ENCODE measurements at regions not wholly inside any gene's neighbourhood (a gene's known extent, or its start where the extent isn't known, plus 50 kb on each side); places are given as distances from the start of the nearest gene placed in this dataset.

DNA sequence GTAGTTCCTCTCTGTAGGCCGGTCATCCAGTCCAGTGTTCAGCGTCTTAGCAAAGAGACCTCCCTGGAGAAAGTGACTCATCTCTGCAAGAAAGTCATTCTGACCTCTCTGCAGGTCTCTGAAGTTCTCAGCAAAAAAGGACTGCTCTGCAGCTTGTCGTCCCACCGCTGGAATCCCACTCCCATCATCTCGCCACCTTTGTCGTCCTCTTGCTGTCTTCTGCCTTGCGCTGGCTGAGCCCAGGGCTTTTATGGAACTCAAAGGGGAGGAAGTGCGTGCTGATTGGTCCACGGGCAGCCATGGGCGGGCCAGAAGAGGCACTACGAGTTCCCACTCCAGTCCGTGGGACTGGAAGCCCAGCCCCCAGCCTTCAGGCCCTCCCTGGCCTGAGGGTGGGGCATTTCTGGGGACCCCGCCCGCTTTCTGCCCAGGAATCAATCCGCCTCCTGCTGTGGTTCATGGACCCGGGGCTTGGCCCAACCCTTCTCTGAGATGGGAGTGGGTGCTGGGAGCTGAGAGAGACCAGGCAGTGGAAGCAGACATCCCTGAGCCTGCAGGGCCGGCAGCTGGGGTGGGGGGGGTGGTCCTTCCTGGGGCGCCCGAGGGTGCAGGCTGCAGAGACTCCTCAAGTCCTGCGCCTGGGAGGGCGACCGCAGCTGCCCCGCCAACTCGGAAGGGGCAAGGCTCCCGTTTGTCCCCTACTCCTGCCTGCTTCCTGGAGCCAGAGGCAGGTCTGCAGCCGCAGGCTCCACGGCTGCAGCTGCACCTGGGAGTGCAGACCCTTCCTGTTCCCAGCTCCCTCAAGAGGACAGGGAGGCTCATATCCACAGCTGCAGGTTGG is 660.7 kb upstream of the RAB6C start:
- DNase-seq (ENCODE audit: low spot score), result no peak

DNA sequence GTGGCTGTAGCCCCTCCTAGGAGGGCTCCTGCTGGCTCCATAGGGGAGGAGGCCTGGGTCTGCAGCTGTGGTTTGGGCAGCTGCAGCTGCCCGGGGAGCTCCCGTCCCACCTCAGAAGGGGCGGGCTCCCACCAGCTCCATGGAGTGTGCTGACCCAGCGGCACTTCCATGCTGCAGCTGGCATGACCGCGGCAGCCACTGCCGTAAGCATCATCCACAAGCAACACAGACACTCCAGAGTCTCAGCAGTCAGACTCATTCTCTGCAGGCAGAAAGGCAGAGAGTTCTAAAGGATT is 660.1 kb upstream of the RAB6C start:
- DNase-seq (ENCODE audit: low spot score), result no peak

DNA sequence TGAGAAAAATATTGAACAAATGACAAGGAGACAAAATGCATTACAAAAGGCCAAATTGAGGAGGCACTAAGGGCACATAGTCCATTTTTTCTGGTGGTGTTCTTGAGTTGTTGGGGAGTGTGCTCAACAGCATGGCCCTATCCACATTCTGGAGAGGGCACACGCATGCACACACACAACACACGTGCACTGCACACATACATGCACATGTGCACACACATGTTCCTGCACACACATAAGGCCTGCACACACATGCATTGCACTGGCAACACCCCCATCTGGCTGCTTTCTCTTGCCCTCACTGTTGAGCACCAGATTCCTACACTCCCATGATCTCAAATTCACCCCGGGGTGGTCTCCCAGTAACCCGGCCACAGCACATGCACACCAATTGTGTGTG is 659.2 kb upstream of the RAB6C start:
- no peak for DNase-seq (ENCODE audit: low spot score)

DNA sequence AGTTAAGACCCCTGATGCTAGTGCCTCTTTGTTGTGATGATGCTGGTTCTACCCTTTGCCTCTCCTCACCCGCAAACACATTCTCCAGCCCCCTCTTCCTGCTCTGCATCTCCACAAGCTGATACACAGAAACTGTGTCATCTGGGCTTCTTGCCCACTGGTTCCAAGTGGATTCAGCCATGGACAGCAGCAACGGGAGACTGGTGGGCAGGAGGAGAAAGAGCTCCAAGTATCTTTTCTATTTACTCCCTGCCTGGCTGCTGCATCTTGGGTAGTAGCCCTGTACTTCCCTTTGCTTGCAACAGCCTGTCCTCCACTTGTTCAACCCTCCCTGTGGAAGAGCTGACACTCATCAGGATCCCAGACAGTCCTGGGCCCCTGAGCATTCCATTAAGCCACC is 655.1 kb upstream of the RAB6C start:
- DNase-seq (ENCODE audit: low spot score), result no peak

DNA sequence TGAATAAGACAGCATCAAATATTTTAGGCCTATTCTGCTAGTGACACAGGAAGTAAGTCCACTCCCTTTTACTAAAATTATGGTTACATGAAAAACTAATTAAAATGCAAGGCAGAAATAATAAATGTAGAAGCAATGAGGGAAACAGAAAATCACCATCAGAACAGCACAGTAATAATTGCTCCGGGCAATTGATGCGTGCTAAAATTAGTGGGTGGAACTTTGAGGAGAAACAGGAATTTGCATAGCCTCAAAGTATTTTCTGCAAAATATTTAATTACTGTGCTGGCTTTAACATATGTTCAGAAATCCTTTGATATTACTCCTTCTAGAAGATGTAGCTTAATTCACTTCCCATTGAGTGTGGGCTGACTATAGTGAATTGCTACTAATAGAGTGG is 654.3 kb upstream of the RAB6C start:
- no peak for DNase-seq (ENCODE audit: low spot score)

DNA sequence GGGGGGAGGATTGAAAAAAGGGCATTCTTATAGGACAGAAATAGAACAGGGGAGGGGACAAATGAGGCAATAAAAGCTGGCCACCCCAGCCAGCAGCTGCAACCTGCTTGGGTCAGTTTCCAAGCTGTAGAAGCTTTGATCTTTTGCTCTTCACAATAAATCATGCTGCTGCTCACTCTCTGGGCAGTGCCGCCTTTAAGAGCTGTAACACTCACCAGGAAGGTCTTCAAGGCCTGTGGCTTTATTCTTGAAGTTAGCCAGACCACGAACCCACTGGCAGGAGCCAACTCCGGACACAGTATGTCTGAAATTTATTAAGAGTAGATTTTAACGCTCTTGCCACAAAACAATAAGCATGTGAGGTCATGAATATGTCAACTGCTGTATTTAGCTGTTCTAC is 649.9 kb upstream of the RAB6C start:
- no peak for DNase-seq (ENCODE audit: low spot score)

DNA sequence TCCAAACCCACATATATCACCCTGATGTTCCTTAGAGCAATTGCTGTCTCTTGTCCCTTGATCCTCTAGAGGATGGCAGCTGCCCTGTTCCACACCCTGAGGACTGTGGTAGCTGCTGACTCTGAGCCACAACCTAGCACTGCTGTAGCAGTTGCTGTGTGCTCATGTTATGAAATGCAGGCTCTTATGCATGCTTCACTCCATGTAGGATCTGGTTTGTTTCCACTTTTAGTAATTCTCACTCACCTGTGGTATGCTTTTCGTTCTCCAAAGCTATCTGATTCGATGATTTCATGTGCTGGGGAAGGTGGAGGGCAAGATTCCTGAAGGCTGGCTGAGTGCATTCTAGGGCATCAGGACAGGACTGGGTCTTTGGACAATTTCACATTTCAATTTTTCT is 649.0 kb upstream of the RAB6C start:
- no peak for DNase-seq (ENCODE audit: low spot score)

DNA sequence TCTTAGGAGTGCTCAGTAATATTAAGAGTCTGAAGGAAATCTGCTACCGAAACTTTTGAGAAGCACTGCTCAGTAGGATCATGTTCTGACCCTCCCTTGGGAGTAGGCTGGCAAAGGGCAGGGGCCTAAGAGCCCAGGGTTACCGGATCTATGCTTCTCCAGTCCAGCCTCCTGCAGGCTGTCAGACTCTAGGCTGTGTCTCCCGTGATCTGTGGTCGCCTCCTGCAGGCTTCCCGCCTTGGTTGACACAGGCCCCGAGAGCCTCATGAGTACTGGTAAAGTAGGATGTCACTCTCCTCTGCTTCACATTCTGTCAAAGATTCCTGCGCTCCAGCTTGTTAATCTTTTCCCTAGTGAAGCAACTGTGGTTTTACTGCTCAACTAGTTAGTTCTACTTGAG is 647.8 kb upstream of the RAB6C start:
- no peak for DNase-seq (ENCODE audit: low spot score)

DNA sequence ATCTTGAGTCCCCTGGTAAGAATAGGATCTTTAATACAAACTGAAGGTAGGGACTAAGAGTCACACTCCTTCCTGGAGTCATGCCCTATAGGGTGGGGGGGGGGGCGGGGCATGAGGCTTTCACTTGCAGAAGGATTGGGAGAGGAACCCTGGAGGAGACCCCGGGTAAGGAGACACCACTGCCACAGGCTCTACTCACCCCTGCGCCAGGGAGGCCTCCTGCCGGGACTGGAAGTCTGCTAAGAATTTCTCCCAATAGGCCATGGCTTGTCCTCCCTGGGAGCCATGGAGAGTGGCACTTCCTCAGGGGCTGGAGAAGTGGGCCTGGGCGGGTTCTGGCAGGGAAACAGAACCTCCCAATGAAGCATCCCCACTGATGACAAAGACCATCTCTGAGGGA is 645.3 kb upstream of the RAB6C start:
- DNase-seq (ENCODE audit: low spot score), result no peak

DNA sequence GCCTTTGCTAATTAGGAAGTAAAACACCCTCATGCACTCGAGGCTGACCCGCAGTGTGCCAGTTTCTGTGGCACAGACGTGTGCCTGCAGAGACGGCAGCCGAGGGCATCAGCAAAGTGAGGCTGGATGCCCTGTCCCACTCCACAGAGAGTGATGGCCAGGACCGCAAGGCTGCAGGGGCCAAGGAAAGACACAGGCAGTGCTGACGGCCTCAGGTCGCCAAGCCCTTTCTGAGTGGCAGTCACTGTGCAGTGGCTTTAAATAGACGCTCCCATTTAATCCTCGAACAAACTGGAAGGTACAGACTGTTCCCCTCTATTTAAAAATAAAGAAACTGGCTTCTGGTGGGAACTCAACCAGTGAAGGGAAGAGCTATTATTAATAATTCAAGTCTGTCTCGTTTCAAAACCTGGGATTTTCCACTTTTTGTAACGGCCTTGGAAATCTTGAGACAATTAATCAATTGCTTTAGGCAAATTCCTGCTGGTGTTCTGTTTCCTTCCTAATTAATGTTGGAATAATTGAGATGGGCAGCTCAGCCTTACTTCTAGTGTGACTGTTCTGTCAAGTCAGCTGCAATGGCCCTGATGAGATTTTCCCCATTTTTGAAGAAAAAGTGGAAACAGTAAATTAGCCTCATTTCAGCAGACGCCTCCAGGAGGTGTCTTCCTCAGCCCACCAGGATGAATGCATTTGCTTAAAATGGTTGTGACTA is 644.6 kb upstream of the RAB6C start:
- DNase-seq (ENCODE audit: low spot score), result no peak

DNA sequence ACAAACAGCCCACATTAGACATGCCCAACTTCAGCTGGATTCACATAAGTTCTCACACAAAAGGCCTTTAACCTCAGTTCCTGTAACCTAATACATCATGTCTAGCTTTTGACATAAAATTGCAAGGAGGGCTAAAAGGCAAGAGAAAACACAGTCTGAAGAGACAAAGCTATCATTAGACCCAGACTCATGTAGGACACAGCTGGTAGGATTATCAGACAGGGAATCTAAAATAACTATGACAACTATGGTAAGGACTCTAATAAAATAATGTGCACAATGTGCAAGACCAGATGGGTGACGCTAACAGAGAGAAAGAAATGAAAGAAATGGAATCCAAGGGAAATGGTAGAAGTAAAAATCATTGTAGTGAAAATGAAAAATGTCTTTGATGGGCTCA is 643.2 kb upstream of the RAB6C start:
- no peak for DNase-seq (ENCODE audit: low spot score)

DNA sequence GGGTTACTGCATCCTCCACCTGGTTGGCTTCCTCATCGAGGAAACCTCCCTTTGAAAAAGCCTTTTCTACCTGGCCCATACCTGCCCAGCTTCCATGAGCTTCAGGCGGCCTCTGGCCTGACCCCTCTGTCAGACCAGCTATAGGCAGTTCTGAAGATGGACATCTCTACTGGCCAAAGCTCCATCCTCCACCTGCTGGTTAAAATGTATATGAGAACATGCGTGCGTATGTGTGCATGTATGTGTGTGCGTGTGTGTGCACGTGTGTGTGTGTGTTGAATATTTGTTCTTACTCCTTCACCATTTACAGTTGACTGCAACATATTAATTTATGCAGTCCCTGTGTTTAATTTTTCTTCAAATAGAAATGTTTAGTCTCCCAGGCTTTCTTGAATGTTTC is 642.4 kb upstream of the RAB6C start:
- no peak for DNase-seq (ENCODE audit: low spot score)

DNA sequence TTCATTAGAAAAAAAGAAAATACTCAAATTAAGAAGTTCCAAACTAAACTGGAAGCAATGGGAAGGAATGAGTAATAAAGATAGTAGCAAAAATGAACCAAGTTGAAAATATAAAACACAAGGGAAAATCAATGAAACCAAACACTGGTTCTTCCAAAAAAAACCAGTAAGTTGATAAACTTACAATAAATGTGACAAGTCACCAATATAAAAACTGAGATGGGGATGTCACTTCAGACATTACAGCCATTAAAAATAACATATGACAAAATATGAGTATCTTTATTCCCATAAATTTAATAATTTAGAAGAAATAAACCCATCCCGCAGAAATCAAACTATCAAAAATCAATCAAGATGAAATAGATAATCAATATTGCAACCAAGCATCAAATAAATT is 633.9 kb upstream of the RAB6C start:
- no peak for DNase-seq (ENCODE audit: low spot score)

DNA sequence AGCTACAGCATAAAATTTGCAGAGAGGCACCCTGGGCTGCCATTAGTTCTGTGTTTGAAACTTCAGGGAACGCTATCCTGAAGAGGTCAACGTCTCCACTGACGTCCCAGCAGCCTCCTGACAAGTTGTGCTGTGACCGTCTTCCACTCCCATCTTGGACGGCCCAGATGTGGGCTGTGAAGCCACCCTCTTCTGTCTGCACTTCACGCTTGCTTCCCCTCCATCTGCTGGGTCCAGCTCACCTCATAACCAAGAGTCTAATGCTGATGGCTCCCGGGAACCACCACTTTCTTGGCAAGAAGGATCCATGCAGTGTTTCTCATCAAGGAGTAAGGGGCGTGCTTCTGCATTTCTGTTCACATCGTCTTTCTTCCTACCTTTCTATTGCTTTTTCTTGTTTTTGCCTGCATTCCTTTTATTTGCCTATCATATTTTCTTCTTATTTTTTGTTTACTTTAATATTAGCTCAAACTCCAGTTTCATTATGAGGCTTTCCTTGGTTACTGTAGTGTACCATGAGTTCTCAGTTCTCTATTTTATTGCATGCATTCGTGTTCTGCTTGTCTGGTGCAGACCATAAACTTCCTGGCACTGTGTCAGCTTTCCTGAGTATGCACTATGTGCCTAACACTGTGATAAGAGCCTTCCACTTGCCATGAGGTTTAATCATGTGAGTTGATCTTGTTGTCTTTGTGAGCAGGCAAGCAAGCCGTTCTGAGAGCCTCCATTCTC is 631.8 kb upstream of the RAB6C start:
- no peak for DNase-seq (ENCODE audit: low spot score)

DNA sequence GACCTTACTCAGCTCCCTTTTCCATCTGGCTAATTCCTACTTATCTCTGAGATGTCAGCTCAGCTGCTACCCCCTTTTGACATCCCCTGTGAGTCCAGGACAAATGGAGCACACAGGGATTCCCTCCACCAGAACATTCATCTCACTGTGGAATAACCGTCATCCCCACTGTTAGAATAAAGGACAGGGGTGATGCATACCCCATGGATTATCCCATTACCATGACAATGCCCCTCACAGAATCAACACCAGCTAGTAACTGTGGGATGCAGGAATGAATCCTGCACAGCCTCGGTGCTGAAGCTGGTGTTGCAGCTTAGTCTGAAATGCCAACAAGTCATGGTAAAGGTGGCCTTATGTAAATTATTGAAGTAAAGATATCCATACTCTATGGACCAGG is 624.8 kb upstream of the RAB6C start:
- DNase-seq (ENCODE audit: low spot score), result no peak

DNA sequence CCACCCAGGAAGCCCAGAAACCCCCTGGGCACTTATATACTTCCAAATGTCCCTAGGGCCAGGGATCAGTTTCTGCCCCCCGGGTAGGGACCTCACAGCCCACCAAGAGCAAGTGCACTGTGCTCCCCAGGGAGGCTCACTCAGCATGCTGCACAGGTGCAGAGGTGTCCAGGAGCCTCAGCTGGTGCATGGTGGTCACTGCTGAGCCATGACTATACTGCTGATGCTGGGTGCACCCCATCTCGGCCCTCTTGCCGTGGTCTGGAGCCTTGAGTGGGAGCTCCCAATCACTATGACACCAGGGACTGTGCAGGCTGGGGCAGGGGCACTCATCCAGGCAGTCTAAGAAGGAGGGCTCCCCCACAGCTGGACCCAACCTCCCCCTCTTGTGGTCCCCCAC is 617.8 kb upstream of the RAB6C start:
- DNase-seq (ENCODE audit: low spot score), result no peak

DNA sequence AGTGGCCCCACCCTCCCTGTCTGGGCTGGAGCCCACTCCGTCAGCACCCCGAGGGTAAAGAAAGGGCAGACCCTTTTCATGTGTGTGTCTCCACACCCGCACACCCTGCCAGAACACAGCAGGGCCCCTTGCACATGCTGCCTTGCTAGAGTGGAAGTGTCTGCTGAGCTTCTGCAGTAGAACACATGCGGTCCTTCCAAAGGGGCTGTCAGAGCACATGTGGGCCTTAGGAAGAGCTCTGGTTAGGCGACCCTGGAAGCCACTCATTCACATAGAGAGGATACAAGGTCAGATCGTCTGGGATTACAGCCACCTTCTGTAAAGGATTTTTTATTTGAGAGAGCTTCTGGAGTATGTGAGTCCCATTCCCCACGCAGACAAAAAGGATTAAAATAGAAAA is 613.2 kb upstream of the RAB6C start:
- DNase-seq (ENCODE audit: low spot score), result no peak

DNA sequence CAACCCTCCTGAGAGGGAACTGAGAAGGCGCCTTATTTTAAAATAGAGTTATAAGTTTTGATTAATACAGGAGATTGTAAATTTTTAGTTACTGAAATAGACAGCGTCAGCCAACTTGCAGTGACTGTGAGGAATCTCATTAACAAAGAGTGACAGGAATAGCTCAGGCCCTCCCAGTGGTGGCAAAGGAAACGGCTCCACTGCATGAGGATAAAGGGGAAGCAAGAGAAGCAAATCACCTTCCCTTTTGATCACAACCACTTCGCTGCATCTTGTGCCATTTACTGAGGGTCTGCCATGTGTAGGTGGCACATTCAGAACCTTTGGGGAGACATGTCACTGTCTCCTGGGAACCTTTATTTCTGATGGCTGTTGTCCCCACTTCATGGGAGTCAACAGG is 612.4 kb upstream of the RAB6C start:
- DNase-seq (ENCODE audit: low spot score), result no peak

DNA sequence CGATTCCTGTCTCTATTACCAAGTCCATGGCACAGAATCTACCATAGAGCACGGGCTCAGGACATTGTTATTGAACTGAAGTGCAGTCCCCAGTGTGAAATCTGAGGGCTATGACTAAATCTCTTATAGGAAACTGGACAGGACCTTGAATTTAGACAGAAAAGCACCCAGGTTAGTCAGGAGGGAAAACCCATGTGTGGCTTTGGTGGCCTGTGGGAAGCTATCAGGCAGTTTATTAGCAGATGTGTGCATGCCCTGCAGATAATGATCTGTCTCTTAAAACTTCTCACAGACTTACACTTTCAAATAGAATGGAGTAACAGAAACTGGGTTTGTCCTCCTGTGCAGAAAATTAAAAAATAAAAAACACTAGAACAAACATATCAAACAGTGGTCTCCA is 610.0 kb upstream of the RAB6C start:
- no peak for DNase-seq (ENCODE audit: low spot score)

DNA sequence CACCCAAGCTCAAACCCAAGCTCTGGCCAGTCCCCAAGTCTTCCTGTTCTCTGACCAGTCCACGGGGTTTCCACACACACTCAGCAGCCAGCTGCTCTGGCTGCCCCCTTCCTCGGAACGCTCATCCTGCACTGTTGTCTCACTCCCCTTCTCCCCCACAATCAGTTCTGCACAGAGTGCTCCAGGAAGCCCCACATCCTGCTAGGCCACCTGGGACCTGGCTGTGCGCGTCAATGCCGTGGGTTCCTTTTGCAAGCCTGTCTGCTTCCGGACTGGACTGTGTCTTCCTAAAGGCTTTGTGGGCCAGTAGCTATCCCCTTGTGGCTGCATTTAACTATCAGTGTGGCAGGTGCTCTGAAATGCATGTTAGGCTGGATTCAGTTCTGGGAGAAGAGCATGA is 605.0 kb upstream of the RAB6C start:
- no peak for DNase-seq (ENCODE audit: low spot score)

DNA sequence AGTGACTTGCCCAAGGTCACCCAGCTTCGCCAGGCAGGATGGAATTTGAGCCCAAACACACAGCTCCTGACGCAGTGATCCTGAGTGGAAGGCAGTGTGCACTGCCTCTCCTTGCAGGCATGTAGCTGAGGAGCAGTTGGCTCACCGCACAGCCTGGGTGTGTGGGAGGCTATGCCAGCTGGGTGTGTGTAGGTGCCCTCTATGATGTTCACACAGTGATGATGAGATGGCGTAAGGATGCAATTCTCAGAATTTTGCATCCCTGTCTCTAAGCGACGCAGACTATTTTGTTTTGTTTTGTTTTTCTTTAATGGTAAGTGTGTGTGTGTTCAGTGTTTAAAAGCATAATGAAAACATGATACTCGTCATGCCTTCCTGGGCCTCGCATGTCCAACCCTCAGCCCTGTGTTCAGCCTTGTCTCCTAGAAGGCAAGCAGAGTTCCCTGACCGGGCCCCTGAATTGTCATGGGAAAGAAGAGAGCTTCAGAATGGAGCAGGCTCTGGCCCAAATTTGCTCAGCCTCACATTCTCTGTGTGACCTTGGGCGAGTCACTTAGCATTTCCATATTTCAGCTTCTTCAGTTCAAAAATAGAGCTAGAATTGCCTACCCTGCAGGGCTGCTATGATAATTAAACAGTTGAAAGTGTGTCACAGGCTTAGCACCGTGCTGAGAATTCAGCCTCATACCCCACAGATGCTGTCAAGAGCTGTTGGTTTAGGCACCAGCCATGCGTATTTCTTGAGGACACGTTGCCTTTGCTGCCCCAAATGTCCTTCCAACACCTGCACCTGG is 603.6 kb upstream of the RAB6C start:
- no peak for DNase-seq (ENCODE audit: low spot score)

DNA sequence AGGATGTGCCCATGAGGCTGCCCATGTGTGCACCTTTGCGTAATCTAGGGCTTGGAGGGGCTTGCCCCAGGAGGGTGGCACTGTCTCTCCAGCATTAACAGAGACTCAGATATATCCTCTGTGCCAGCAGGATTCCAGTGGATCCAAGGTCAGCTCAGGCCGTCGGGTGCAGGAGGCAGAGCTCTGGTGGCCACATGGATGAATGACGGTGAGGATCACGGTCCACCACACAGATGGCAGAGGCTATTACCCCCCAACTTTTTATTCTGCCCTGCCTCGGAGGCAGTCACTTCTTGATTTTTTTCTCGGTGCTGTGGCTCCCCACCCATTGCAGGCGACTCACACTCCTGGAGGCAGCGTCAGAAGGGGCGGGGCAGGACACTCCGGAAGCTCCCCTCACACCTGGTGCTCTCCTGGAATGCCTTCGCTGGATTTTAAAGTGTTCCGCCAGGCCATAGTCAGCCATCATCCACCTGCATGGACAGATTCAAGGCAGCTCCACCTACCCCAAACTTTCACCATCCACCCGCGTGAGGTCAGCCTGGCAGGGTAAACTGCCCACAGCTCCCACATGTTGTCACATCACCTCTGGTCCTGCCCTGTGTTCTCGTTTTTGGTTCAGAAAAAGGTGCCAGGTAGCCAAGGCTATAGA is 602.9 kb upstream of the RAB6C start:
- no peak for DNase-seq (ENCODE audit: low spot score)

Data from HuH-7.5 (cell line).